Breast epithelium (tissue), 3 donors: ENCODE measurements at regions not wholly inside any gene's neighbourhood (a gene's known extent, or its start where the extent isn't known, plus 50 kb on each side); places are given as distances from the start of the nearest gene placed in this dataset.
"Not testable (repeated sequence)": the region's sequence is repeated elsewhere in the genome, so short reads cannot be mapped to it uniquely, and the experiment has no call there.

Experiments
- CTCF ChIP-seq, 3 donors: fragments of 450-650 bp; IDR thresholded peaks; one replicate each; pipeline ENCODE4 v1.5.1; 2016 to 2017; ENCODE audit warnings: antibody characterized with exemption in 3 of 3, mild to moderate bottlenecking in 3 of 3, moderate library complexity in 3 of 3
- POLR2A ChIP-seq: fragments of 450-650 bp; IDR thresholded peaks from one replicate; pipeline ENCODE4 v1.6.1; 2016; ENCODE audit warnings: antibody characterized with exemption, mild to moderate bottlenecking, moderate library complexity

GRCh38 chr6:27633221-27633688 lies 160.3 kb upstream of the ZNF184 start:
- TF ChIP-seq CTCF (IDR thresholded peaks at IDR 0.05); POLR2A: not testable (repeated sequence)
